ENCODE measurements at regions not wholly inside any gene's neighbourhood (a gene's known extent, or its start where the extent isn't known, plus 50 kb on each side); places are given as distances from the start of the nearest gene placed in this dataset.
"Not testable (repeated sequence)": the region's sequence is repeated elsewhere in the genome, so short reads cannot be mapped to it uniquely, and the experiment has no call there.

- DNase-seq = no peak
- H3K4me1 Mint-ChIP-seq = peaks cover 55% of the 10 kb centered on the region
- H3K4me3 Mint-ChIP-seq = peak overlapping the region in 1 of 2 donors; percentile 25
- H3K27ac Mint-ChIP-seq = no peak overlapping the region
- ATAC-seq = no peak
- H3K27me3 Mint-ChIP-seq = peaks cover 18% of the 10 kb centered on the region
- no peaks in the 10 kb centered on the region for H3K9me3 Mint-ChIP-seq
Measured at GRCh38 chr1:101452825-101453224, 216.0 kb downstream of the S1PR1 start.

GRCh38 chr1:101453844-101454243 is 217.0 kb downstream of the S1PR1 start:
- DNase-seq = no peak
- Mint-ChIP-seq H3K27ac (no peak overlapping the region), H3K4me3 (peak overlapping the region; percentile 27 to 48), H3K4me1 (peaks cover 54% of the 10 kb centered on the region), H3K9me3 (no peaks in the 10 kb centered on the region), H3K27me3 (peaks cover 10% of the 10 kb centered on the region)
- peak; percentile 15 for ATAC-seq

- H3K4me3 Mint-ChIP-seq = no peak overlapping the region
- no peak overlapping the region for H3K27ac Mint-ChIP-seq
- H3K4me1 Mint-ChIP-seq = peaks cover 40% of the 10 kb centered on the region
- ATAC-seq (no peak), DNase-seq (no peak)
- no peaks in the 10 kb centered on the region for H3K27me3 Mint-ChIP-seq
- no peaks in the 10 kb centered on the region for H3K9me3 Mint-ChIP-seq
Measured at GRCh38 chr1:101455166-101455565, 218.3 kb downstream of the S1PR1 start.

- Mint-ChIP-seq H3K9me3 (peaks cover 0 to 3% of the 10 kb centered on the region in 2 donors), H3K27ac (no peak overlapping the region), H3K4me3 (no peak overlapping the region), H3K4me1 (no peaks in the 10 kb centered on the region), H3K27me3 (peaks cover 7% of the 10 kb centered on the region)
- DNase-seq (no peak), ATAC-seq (no peak)
Measured at GRCh38 chr1:101460739-101461138, 223.9 kb downstream of the S1PR1 start.

- no peaks in the 10 kb centered on the region for H3K4me1 Mint-ChIP-seq
- no peak overlapping the region for H3K27ac Mint-ChIP-seq
- ATAC-seq (no peak), DNase-seq (no peak)
- peaks cover 7% of the 10 kb centered on the region for H3K27me3 Mint-ChIP-seq
- no peak overlapping the region for H3K4me3 Mint-ChIP-seq
- H3K9me3 Mint-ChIP-seq = peaks cover 0 to 3% of the 10 kb centered on the region in 2 donors
Measured at GRCh38 chr1:101463195-101463594, 226.4 kb downstream of the S1PR1 start.

- no peak for DNase-seq
- Mint-ChIP-seq H3K9me3 (peaks cover 7 to 10% of the 10 kb centered on the region in 2 donors), H3K4me3 (no peak overlapping the region), H3K27me3 (peaks cover 3% of the 10 kb centered on the region), H3K4me1 (no peaks in the 10 kb centered on the region), H3K27ac (no peak overlapping the region)
- ATAC-seq = no peak
Measured at GRCh38 chr1:101465941-101466340, 229.1 kb downstream of the S1PR1 start.

GRCh38 chr1:101474039-101474665 is 237.3 kb downstream of the S1PR1 start:
- Mint-ChIP-seq H3K27me3 (no peaks in the 10 kb centered on the region), H3K4me1 (no peaks in the 10 kb centered on the region), H3K27ac (no peak overlapping the region)

GRCh38 chr1:101476541-101476940 is 239.7 kb downstream of the S1PR1 start:
- DNase-seq (no peak), ATAC-seq (no peak)
- Mint-ChIP-seq H3K27ac (no peak overlapping the region), H3K4me3 (no peak overlapping the region), H3K4me1 (no peaks in the 10 kb centered on the region), H3K27me3 (no peaks in the 10 kb centered on the region), H3K9me3 (peaks cover 3 to 8% of the 10 kb centered on the region in 2 donors)

More at GRCh38 chr1:101474039-101474665, 237.3 kb downstream of the S1PR1 start:
- H3K9me3 Mint-ChIP-seq = peaks cover 15 to 18% of the 10 kb centered on the region in 2 donors
- ATAC-seq (peak; percentile 53), DNase-seq (no peak)
- H3K4me3 Mint-ChIP-seq = no peak overlapping the region

GRCh38 chr1:101479945-101480344 is 243.1 kb downstream of the S1PR1 start:
- H3K27ac Mint-ChIP-seq = no peak overlapping the region
- ATAC-seq (no peak), DNase-seq (no peak)
- no peaks in the 10 kb centered on the region for H3K9me3 Mint-ChIP-seq
- no peak overlapping the region for H3K4me3 Mint-ChIP-seq
- H3K27me3 Mint-ChIP-seq = no peaks in the 10 kb centered on the region
- no peaks in the 10 kb centered on the region for H3K4me1 Mint-ChIP-seq

GRCh38 chr1:101482306-101482705 is 245.5 kb downstream of the S1PR1 start:
- ATAC-seq = no peak

GRCh38 chr1:101483982-101484688 is 247.3 kb downstream of the S1PR1 start:
- no peaks in the 10 kb centered on the region for H3K4me1 Mint-ChIP-seq
- DNase-seq (no peak), ATAC-seq (no peak)
- no peaks in the 10 kb centered on the region for H3K27me3 Mint-ChIP-seq
- no peak overlapping the region for H3K4me3 Mint-ChIP-seq
- H3K27ac Mint-ChIP-seq = no peak overlapping the region
- peaks cover 0 to 3% of the 10 kb centered on the region in 2 donors for H3K9me3 Mint-ChIP-seq

More at GRCh38 chr1:101482306-101482705, 245.5 kb downstream of the S1PR1 start:
- H3K4me1 Mint-ChIP-seq = no peaks in the 10 kb centered on the region
- H3K4me3 Mint-ChIP-seq = no peak overlapping the region
- H3K9me3 Mint-ChIP-seq = no peaks in the 10 kb centered on the region
- no peak for DNase-seq
- no peaks in the 10 kb centered on the region for H3K27me3 Mint-ChIP-seq
- no peak overlapping the region for H3K27ac Mint-ChIP-seq

GRCh38 chr1:101484689-101485338 is 248.0 kb downstream of the S1PR1 start:
- Mint-ChIP-seq H3K4me1 (no peaks in the 10 kb centered on the region), H3K9me3 (peaks cover 0 to 10% of the 10 kb centered on the region in 2 donors), H3K27ac (no peak overlapping the region), H3K27me3 (no peaks in the 10 kb centered on the region), H3K4me3 (no peak overlapping the region)
- ATAC-seq (no peak), DNase-seq (no peak)

GRCh38 chr1:101485712-101486111 is 248.9 kb downstream of the S1PR1 start:
- ATAC-seq = no peak
- no peak for DNase-seq
- Mint-ChIP-seq H3K9me3 (peaks cover 2 to 19% of the 10 kb centered on the region in 2 donors), H3K4me1 (no peaks in the 10 kb centered on the region), H3K27ac (no peak overlapping the region), H3K4me3 (no peak overlapping the region), H3K27me3 (no peaks in the 10 kb centered on the region)

GRCh38 chr1:101492144-101492543 is 255.3 kb downstream of the S1PR1 start:
- not testable (repeated sequence) for H3K27ac Mint-ChIP-seq, DNase-seq, ATAC-seq, H3K4me1 Mint-ChIP-seq, H3K4me3 Mint-ChIP-seq, H3K27me3 Mint-ChIP-seq
- H3K9me3 Mint-ChIP-seq = peaks cover 14 to 24% of the 10 kb centered on the region in 2 donors

- H3K4me1 Mint-ChIP-seq, H3K4me3 Mint-ChIP-seq, H3K27ac Mint-ChIP-seq, DNase-seq, ATAC-seq, H3K27me3 Mint-ChIP-seq: not testable (repeated sequence)
- H3K9me3 Mint-ChIP-seq = peaks cover 14 to 23% of the 10 kb centered on the region in 2 donors
Measured at GRCh38 chr1:101493920-101494319, 257.1 kb downstream of the S1PR1 start.

GRCh38 chr1:101496109-101496508 is 259.3 kb downstream of the S1PR1 start:
- no peaks in the 10 kb centered on the region for H3K4me1 Mint-ChIP-seq
- no peak for DNase-seq
- H3K27ac Mint-ChIP-seq = peak overlapping the region in 1 of 2 donors; percentile 34
- peak; percentile 65 for ATAC-seq
- peaks cover 1 to 8% of the 10 kb centered on the region in 2 donors for H3K9me3 Mint-ChIP-seq
- H3K4me3 Mint-ChIP-seq = no peak overlapping the region
- no peaks in the 10 kb centered on the region for H3K27me3 Mint-ChIP-seq

All from stimulated activated naive CD8-positive, alpha-beta T cell treated with anti-CD3 and anti-CD28 coated beads, Interleukin-15, amount 100 ng/mL, for 72 hours (primary cell).